GM20000 (cell line): ENCODE measurements at regions not wholly inside any gene's neighbourhood (a gene's known extent, or its start where the extent isn't known, plus 50 kb on each side); places are given as distances from the start of the nearest gene placed in this dataset.

ENCODE experiments used
- DNase-seq: peaks from one replicate; pipeline ENCODE4 v3.0.0; 2012; ENCODE audit warnings: low spot score
- TF ChIP-seq, protein P1 (sequence below): IDR thresholded peaks from 2 replicates; pipeline ENCODE4 v1.5.1; 2012; ENCODE audit warnings: mild to moderate bottlenecking, control low read depth; ENCODE audit errors: extremely low read depth, missing control alignments

DNA sequence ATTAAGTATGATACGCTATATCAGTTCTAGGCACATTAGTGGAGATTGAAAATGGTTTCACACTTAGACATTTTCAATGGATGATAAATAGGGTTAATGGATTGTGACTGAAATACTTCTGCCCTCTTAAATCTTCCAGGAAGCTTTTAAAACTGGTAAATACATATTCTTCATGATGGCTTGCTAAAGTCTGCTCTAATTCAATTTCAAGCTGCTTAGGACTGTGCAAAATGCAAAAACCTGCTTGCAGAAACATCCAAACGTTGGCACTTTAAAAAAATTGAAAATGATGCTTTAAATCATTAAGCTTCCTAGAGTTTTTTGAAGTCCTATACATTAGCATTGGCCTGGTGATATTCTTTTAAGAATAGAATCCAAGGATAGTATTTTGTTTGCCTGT lies 214.8 kb upstream of the FSHR start:
- TF ChIP-seq, protein P1, sequence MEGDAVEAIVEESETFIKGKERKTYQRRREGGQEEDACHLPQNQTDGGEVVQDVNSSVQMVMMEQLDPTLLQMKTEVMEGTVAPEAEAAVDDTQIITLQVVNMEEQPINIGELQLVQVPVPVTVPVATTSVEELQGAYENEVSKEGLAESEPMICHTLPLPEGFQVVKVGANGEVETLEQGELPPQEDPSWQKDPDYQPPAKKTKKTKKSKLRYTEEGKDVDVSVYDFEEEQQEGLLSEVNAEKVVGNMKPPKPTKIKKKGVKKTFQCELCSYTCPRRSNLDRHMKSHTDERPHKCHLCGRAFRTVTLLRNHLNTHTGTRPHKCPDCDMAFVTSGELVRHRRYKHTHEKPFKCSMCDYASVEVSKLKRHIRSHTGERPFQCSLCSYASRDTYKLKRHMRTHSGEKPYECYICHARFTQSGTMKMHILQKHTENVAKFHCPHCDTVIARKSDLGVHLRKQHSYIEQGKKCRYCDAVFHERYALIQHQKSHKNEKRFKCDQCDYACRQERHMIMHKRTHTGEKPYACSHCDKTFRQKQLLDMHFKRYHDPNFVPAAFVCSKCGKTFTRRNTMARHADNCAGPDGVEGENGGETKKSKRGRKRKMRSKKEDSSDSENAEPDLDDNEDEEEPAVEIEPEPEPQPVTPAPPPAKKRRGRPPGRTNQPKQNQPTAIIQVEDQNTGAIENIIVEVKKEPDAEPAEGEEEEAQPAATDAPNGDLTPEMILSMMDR: no peak
- no peak for DNase-seq

DNA sequence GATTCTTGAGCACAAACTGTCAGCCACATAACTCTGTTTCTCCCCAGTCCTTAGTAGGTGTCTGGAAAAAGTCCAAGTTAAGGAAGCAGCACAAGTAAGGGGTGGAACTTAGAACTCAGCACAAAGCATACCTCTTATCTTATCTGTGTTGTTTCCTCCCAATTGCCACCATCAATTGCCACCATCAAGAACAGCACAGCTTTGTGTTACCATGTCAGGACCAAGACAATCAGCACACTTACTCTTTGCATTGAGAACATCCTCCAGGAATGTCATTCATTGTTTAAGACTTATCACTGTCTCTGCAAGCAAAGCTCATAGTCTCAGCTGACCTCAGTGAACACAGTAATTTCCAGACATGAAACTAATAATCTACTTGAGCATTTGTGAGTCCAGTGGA lies 212.7 kb upstream of the FSHR start:
- TF ChIP-seq, protein P1: no peak

DNA sequence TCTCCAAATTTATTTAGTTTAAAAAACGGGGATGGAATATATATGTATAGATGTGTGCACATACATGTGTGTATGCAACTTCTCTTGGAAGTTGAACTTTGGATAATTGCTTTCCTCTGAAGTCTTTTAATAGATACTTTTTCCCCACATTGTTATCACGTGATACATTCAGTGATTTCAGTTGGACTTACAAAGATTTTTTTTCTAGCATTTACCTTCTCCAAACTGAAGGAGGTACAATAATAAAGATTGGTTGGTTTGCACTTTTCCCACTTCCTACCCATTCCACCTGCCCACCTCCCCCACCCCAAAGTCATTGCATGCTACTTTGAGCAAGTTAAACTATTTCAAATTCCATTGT lies 206.1 kb upstream of the FSHR start:
- TF ChIP-seq, protein P1: no peak
- no peak for DNase-seq

More for the DNA sequence above, 212.7 kb upstream of the FSHR start:
- no peak for DNase-seq

DNA sequence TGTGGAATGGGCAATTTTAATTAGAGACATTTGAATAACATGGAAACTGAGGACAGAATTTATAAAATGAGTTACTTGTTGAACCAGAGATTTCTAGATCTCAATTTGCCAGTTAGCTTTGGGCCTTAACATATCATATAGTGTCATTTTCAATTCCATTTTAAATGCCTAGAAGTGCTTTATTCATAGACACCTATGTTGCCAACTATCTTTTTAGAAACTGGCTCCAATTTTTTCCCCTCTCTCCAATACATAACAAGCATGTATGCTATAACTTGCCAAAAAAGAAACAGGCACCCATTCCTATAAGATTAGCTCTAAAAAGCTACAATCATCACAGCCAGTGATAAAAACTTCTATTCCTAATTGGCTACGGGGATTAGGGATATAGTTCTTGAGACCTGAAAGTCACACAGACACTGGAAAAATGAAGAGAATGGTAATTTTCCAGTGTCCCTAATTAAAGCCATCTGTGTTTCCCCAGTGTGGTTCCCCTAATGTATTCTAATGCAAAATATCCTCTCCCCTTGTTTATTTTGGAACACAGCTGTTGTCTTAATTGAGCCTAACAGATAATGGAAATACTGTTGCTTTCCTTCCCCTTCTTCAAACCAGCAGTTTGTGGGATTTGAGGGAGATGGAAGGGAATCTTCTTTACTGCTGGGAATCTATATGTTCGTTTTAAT lies 205.5 kb upstream of the FSHR start:
- DNase-seq: no peak

DNA sequence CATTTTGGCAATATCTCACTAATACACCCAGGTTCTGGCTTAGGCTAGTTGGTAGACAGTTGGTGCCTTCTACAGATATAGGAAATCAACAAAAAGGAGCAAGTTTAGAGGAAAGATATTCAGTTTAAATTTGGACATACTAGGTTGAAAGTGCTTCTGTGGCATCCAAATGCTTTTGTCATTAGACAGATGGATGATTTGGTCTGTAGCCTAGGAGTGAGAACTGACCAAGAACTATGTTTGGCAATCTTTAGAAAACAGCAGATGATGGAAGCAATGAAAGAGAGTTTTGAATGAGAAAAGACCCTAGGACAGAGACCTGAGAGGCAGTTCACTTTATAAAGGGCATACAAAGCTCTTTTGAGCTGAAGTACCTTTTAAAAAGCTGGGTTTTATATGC lies 201.3 kb upstream of the FSHR start:
- DNase-seq: no peak
- TF ChIP-seq, protein P1: no peak

More for the DNA sequence above, 205.5 kb upstream of the FSHR start:
- TF ChIP-seq, protein P1: no peak

DNA sequence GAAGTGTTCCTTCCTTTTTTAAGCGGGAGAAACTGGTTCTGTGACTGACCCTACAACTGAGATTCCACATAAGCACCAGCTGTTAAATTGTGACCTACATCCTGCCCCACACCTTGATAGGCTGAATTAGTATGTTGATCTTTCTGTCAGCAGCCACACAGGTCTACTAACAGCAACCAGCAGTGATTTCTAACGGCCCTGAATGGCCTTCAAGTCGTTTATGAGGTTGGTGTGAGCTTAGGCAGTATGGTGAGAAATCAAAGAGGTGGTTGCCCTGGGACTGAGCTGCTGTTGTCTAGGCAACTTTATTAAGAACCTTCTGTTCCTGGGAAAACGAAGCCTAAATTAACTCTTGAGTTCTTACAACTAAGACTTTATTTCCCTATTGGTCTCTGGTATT lies 197.2 kb upstream of the FSHR start:
- TF ChIP-seq, protein P1: no peak
- no peak for DNase-seq

DNA sequence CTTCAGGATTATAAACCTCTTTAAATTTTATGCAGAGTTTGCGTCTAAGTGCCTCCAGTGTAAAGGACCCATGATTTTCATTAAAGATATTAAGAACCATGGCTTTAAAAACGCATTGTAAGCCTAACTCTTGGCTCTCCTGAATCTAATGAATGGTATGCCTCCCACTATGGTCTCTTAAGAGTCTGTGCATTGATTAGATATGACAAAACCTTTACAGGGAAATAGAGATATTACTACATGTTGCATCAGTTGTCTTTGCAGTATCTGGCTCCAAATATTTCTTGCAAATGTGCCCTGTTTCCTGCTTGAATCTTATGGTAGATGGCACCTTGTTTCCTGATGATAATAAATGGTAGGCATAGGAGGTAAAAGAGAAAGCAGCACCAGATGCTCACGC lies 189.3 kb upstream of the FSHR start:
- no peak for DNase-seq
- TF ChIP-seq, protein P1: no peak
